ENCODE measurements at regions not wholly inside any gene's neighbourhood (a gene's known extent, or its start where the extent isn't known, plus 50 kb on each side); places are given as distances from the start of the nearest gene placed in this dataset.

GRCh38 chr6:14841901-14842421, 403.9 kb upstream of the JARID2 start:
- Histone ChIP-seq H3K4me1 (ENCODE audit: low read length) (no peaks in the 10 kb centered on the region), H2AFZ (ENCODE audit: low read length) (no peak overlapping the region), H3K27me3 (replicated peaks; ENCODE audit: insufficient read depth, low read length) (no peaks in the 10 kb centered on the region), H3K4me3 (ENCODE audit: low read length) (no peak overlapping the region), H3K36me3 (replicated peaks; ENCODE audit: insufficient read depth, low read length) (no peaks in the 10 kb centered on the region), H3K9ac (ENCODE audit: low read length) (no peak overlapping the region), H3F3A (ENCODE audit: insufficient read depth, low read length) (no peaks in the 10 kb centered on the region), H3K27ac (ENCODE audit: low read length) (no peak overlapping the region), H3K79me2 (ENCODE audit: low read length) (no peaks in the 10 kb centered on the region), H3K9me2 (replicated peaks; ENCODE audit: insufficient read depth, low read length) (no peaks in the 10 kb centered on the region), H3K9me3 (replicated peaks; ENCODE audit: insufficient read depth, low read length) (no peaks in the 10 kb centered on the region), H4K20me1 (ENCODE audit: insufficient read depth, low read length) (no peaks in the 10 kb centered on the region), H3K4me2 (ENCODE audit: low read depth, low read length) (no peak overlapping the region)
- no peak for TF ChIP-seq CTCF (IDR thresholded peaks at IDR 0.05; ENCODE audit: low read length)
- TF ChIP-seq EZH2 (optimal IDR thresholded peaks at IDR 0.05; ENCODE audit: low read depth, low read length) = no peak
- no peak for TF ChIP-seq EZH2phosphoT487 (IDR thresholded peaks at IDR 0.05; ENCODE audit: low read length)
- DNase-seq = no peak

GRCh38 chr6:14844411-14844810, 401.5 kb upstream of the JARID2 start:
- Histone ChIP-seq H3K4me2 (ENCODE audit: low read depth, low read length) (no peak overlapping the region), H3K27ac (ENCODE audit: low read length) (no peak overlapping the region), H3F3A (ENCODE audit: insufficient read depth, low read length) (no peaks in the 10 kb centered on the region), H3K4me3 (ENCODE audit: low read length) (no peak overlapping the region), H3K27me3 (replicated peaks; ENCODE audit: insufficient read depth, low read length) (no peaks in the 10 kb centered on the region), H3K4me1 (ENCODE audit: low read length) (no peaks in the 10 kb centered on the region), H3K36me3 (replicated peaks; ENCODE audit: insufficient read depth, low read length) (no peaks in the 10 kb centered on the region), H3K9me3 (replicated peaks; ENCODE audit: insufficient read depth, low read length) (no peaks in the 10 kb centered on the region), H4K20me1 (ENCODE audit: insufficient read depth, low read length) (no peaks in the 10 kb centered on the region), H3K9me2 (replicated peaks; ENCODE audit: insufficient read depth, low read length) (no peaks in the 10 kb centered on the region), H3K9ac (ENCODE audit: low read length) (no peak overlapping the region), H3K79me2 (ENCODE audit: low read length) (no peaks in the 10 kb centered on the region), H2AFZ (ENCODE audit: low read length) (no peak overlapping the region)
- DNase-seq = no peak
- TF ChIP-seq CTCF (IDR thresholded peaks at IDR 0.05; ENCODE audit: low read length) = no peak
- no peak for TF ChIP-seq EZH2 (optimal IDR thresholded peaks at IDR 0.05; ENCODE audit: low read depth, low read length)
- TF ChIP-seq EZH2phosphoT487 (IDR thresholded peaks at IDR 0.05; ENCODE audit: low read length) = no peak

GRCh38 chr6:14848019-14848418, 397.9 kb upstream of the JARID2 start:
- no peak for TF ChIP-seq CTCF (IDR thresholded peaks at IDR 0.05; ENCODE audit: low read length)
- TF ChIP-seq EZH2 (optimal IDR thresholded peaks at IDR 0.05; ENCODE audit: low read depth, low read length) = no peak
- TF ChIP-seq EZH2phosphoT487 (IDR thresholded peaks at IDR 0.05; ENCODE audit: low read length) = no peak
- Histone ChIP-seq H4K20me1 (ENCODE audit: insufficient read depth, low read length) (no peaks in the 10 kb centered on the region), H3K36me3 (replicated peaks; ENCODE audit: insufficient read depth, low read length) (no peaks in the 10 kb centered on the region), H3K27me3 (replicated peaks; ENCODE audit: insufficient read depth, low read length) (no peaks in the 10 kb centered on the region), H3K4me1 (ENCODE audit: low read length) (no peaks in the 10 kb centered on the region), H3K4me3 (ENCODE audit: low read length) (no peak overlapping the region), H2AFZ (ENCODE audit: low read length) (no peak overlapping the region), H3F3A (ENCODE audit: insufficient read depth, low read length) (no peaks in the 10 kb centered on the region), H3K79me2 (ENCODE audit: low read length) (no peaks in the 10 kb centered on the region), H3K9ac (ENCODE audit: low read length) (no peak overlapping the region), H3K9me2 (replicated peaks; ENCODE audit: insufficient read depth, low read length) (no peaks in the 10 kb centered on the region), H3K9me3 (replicated peaks; ENCODE audit: insufficient read depth, low read length) (no peaks in the 10 kb centered on the region), H3K4me2 (ENCODE audit: low read depth, low read length) (no peak overlapping the region), H3K27ac (ENCODE audit: low read length) (no peak overlapping the region)
- no peak for DNase-seq

Measured in MM.1S (cell line).